ENCODE measurements at regions not wholly inside any gene's neighbourhood (a gene's known extent, or its start where the extent isn't known, plus 50 kb on each side); places are given as distances from the start of the nearest gene placed in this dataset.
A peak's percentile ranks its signal among the peaks of the same experiment; 100 is the strongest.

DNA sequence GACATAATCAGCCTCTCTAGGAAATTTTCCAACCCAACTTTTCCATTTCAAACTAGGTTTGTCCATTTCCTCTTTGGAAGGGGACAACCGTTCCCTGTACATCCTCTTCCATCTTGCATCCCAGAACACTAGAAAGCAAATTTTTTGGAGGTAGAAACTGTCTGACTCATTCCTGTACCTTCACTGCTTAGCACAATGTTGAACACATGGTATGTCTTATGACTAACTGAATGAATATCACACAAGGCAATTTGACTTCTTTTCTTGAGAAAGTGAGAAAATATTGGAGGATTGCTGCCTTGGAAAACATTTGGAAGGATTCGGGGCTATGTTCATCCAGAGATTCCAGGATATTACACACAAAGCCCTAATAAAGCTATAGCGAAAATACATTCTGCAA, 289.1 kb downstream of the FGFR2 start:
- 96 to 98% methylated on average over 2 to 3 of the region's 3 CpGs for WGBS, 2 experiments (ENCODE audit: insufficient coverage in 1 of 2, insufficient read length in 1 of 2)
- peaks cover 8% of the 10 kb centered on the region for H3K9me3 ChIP-seq (ENCODE audit: control insufficient read depth, low read length)
- peaks cover 2% of the 10 kb centered on the region for H3K9me3 Mint-ChIP-seq

DNA sequence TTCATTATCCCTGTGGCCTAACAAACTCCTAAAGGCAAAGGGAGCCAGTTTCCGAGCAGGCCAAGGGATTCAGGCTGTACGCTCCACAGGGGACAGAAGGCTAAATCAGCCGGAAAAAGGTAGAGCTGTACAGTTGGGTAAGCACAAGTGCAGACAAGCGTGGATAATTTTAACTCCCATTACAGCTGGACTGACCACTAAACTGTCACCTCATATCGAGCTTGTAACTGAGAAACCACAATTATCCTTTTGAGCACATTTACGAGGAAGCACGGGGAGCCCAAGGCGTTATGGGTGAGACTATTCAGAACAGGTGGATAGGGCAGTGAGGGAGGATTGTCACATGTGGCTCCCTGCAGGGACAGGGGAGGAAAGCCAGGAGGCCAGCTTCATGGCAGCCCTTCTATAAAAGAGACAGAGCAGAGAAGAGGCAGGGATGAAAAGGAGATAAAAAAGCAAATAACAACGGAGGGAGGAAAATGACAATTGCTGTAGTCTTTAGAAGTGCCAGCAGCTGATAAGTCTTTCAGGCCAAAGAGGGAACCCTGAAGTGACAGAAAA, 288.0 kb downstream of the FGFR2 start:
- peaks cover 8% of the 10 kb centered on the region for H3K9me3 ChIP-seq (ENCODE audit: control insufficient read depth, low read length)
- peak; percentile 68 for DNase-seq
- H3K4me1 ChIP-seq (ENCODE audit: control insufficient read depth, insufficient read depth, low read length), result peaks cover 2% of the 10 kb centered on the region
- Mint-ChIP-seq H3K36me3 (ENCODE audit: low read depth) (no peaks in the 10 kb centered on the region), H3K4me3 (no peak overlapping the region), H3K27me3 (ENCODE audit: insufficient read depth) (no peaks in the 10 kb centered on the region), H3K4me1 (peaks cover 32% of the 10 kb centered on the region), H3K9me3 (peaks cover 2% of the 10 kb centered on the region), H3K27ac (no peak overlapping the region)
- H3K27ac ChIP-seq (ENCODE audit: low read depth, low read length), result peak overlapping the region; percentile 52
- 40 to 44% methylated on average over 4 to 9 of the region's 9 CpGs for WGBS, 2 experiments (ENCODE audit: insufficient coverage in 1 of 2, insufficient read length in 1 of 2)
- no peak for TF ChIP-seq CTCF (conservative IDR thresholded peaks at IDR 0.05)
- H3K4me3 ChIP-seq (ENCODE audit: low read length), result no peak overlapping the region
- H3K9ac ChIP-seq (ENCODE audit: extremely low read depth, low read length, poor library complexity, severe bottlenecking), result no peak overlapping the region
- no peaks in the 10 kb centered on the region for H3K36me3 ChIP-seq (ENCODE audit: control insufficient read depth, insufficient read depth, low read length)
- no peaks in the 10 kb centered on the region for H3K27me3 ChIP-seq (ENCODE audit: control insufficient read depth, insufficient read depth, low read length, poor library complexity, severe bottlenecking)

More for the DNA sequence above, 289.1 kb downstream of the FGFR2 start:
- Mint-ChIP-seq H3K4me3 (no peak overlapping the region), H3K4me1 (peaks cover 32% of the 10 kb centered on the region), H3K36me3 (ENCODE audit: low read depth) (no peaks in the 10 kb centered on the region), H3K27me3 (ENCODE audit: insufficient read depth) (no peaks in the 10 kb centered on the region), H3K27ac (no peak overlapping the region)
- no peak overlapping the region for H3K27ac ChIP-seq (ENCODE audit: low read depth, low read length)
- DNase-seq, result no peak
- H3K9ac ChIP-seq (ENCODE audit: extremely low read depth, low read length, poor library complexity, severe bottlenecking), result no peak overlapping the region
- H3K27me3 ChIP-seq (ENCODE audit: control insufficient read depth, insufficient read depth, low read length, poor library complexity, severe bottlenecking), result no peaks in the 10 kb centered on the region
- H3K4me3 ChIP-seq (ENCODE audit: low read length), result no peak overlapping the region
- H3K4me1 ChIP-seq (ENCODE audit: control insufficient read depth, insufficient read depth, low read length), result peaks cover 2% of the 10 kb centered on the region
- TF ChIP-seq CTCF (conservative IDR thresholded peaks at IDR 0.05), result no peak
- H3K36me3 ChIP-seq (ENCODE audit: control insufficient read depth, insufficient read depth, low read length), result no peaks in the 10 kb centered on the region

- WGBS, 2 experiments (ENCODE audit: insufficient coverage in 1 of 2, insufficient read length in 1 of 2), result 63 to 66% methylated on average over 6 to 7 of the region's 7 CpGs
- H3K4me3 Mint-ChIP-seq, result no peak overlapping the region
- no peak for DNase-seq
Measured at GRCh38 chr10:121311812-121312443, 286.3 kb downstream of the FGFR2 start.

More at GRCh38 chr10:121311812-121312443, 286.3 kb downstream of the FGFR2 start:
- H3K27ac ChIP-seq (ENCODE audit: low read depth, low read length), result no peak overlapping the region
- no peak overlapping the region for H3K9ac ChIP-seq (ENCODE audit: extremely low read depth, low read length, poor library complexity, severe bottlenecking)
- peaks cover 8% of the 10 kb centered on the region for H3K9me3 ChIP-seq (ENCODE audit: control insufficient read depth, low read length)
- TF ChIP-seq CTCF (conservative IDR thresholded peaks at IDR 0.05), result no peak
- H3K9me3 Mint-ChIP-seq, result peaks cover 2% of the 10 kb centered on the region
- no peaks in the 10 kb centered on the region for H3K36me3 Mint-ChIP-seq (ENCODE audit: low read depth)
- H3K27me3 Mint-ChIP-seq (ENCODE audit: insufficient read depth), result no peaks in the 10 kb centered on the region
- no peak overlapping the region for H3K4me3 ChIP-seq (ENCODE audit: low read length)
- no peaks in the 10 kb centered on the region for H3K27me3 ChIP-seq (ENCODE audit: control insufficient read depth, insufficient read depth, low read length, poor library complexity, severe bottlenecking)
- no peak overlapping the region for H3K27ac Mint-ChIP-seq
- H3K4me1 ChIP-seq (ENCODE audit: control insufficient read depth, insufficient read depth, low read length), result peaks cover 2% of the 10 kb centered on the region
- H3K36me3 ChIP-seq (ENCODE audit: control insufficient read depth, insufficient read depth, low read length), result no peaks in the 10 kb centered on the region
- H3K4me1 Mint-ChIP-seq, result peaks cover 32% of the 10 kb centered on the region
